Gastrocnemius medialis (tissue), 4 donors: ENCODE measurements at regions not wholly inside any gene's neighbourhood (a gene's known extent, or its start where the extent isn't known, plus 50 kb on each side); places are given as distances from the start of the nearest gene placed in this dataset.

Experiments
- ATAC-seq, 2 donors: fragments of 150-250 bp; one replicate each; pipeline ENCODE4 v1.9.1; 2016
- DNase-seq, 2 donors: peaks; one replicate each; pipeline ENCODE4 v3.0.0-alpha.2; 2019
- H3K27ac ChIP-seq, 4 donors: fragments of 200-600 bp; sonication (generic); 1 replicate in 1 of 4; 2 replicates in 3 of 4; pipeline ENCODE4 v1.5.1; 2016 to 2018; ENCODE audit warnings: mild to moderate bottlenecking in 2 of 4, moderate library complexity in 1 of 4
- H3K27me3 ChIP-seq, 3 donors: fragments of 200-600 bp; sonication (generic) in 2 of 3; 1 replicate in 1 of 3; 2 replicates in 2 of 3; pipeline versions ENCODE4 v1.5.1 to v1.6.0; 2016 to 2019; ENCODE audit warnings: mild to moderate bottlenecking in 1 of 3, moderate library complexity in 1 of 3
- H3K36me3 ChIP-seq, 2 donors: fragments of 200-600 bp; sonication (generic) in 1 of 2; one replicate each; pipeline ENCODE4 v1.5.1; 2017 to 2018
- H3K4me1 ChIP-seq, 2 donors: fragments of 200-600 bp; sonication (generic) in 1 of 2; one replicate each; pipeline ENCODE4 v1.5.1; 2016 to 2017; ENCODE audit warnings: mild to moderate bottlenecking in 2 of 2
- H3K4me3 ChIP-seq, 4 donors: fragments of 200-600 bp; sonication (generic) in 3 of 4; 1 replicate in 1 of 4; 2 replicates in 3 of 4; pipeline ENCODE4 v1.5.1; 2016 to 2019; ENCODE audit warnings: mild to moderate bottlenecking in 2 of 4
- H3K9me3 ChIP-seq, 3 donors: fragments of 200-600 bp; sonication (generic) in 2 of 3; 1 replicate in 1 of 3; 2 replicates in 2 of 3; pipeline ENCODE4 v1.5.1; 2016 to 2019
- POLR2A ChIP-seq, 2 donors: fragments of 450-650 bp; IDR thresholded peaks; one replicate each; pipeline ENCODE4 v1.6.1; 2017; ENCODE audit warnings: antibody characterized with exemption in 2 of 2, mild to moderate bottlenecking in 2 of 2, moderate library complexity in 2 of 2
- in situ Hi-C, 4 donors: fragments of 200-750 bp; cut with MboI; loops; one replicate each; pipeline versions ENCODE4 v1.15.0 to v1.8.0; 2017; ENCODE audit warnings: low sequenced_read_pairs in 4 of 4
- intact Hi-C: fragments of 100-400 bp; cut with DNase I; formaldehyde crosslinking; loops from one replicate; pipeline ENCODE4 v1.15.1; 2023; ENCODE audit warnings: low total_unique reads
- TF ChIP-seq, protein P1 (sequence below), 5 experiments: fragments of 450-650 bp in 3 of 5; fragments of 200-600 bp in 2 of 5; sonication (generic) in 2 of 5; IDR thresholded peaks in 4 of 5; conservative IDR thresholded peaks in 1 of 5; 1 replicate in 4 of 5; 2 replicates in 1 of 5; pipeline ENCODE4 v1.5.1; 2016 to 2019; ENCODE audit warnings: antibody characterized with exemption in 5 of 5, mild to moderate bottlenecking in 3 of 5, moderate library complexity in 3 of 5

DNA sequence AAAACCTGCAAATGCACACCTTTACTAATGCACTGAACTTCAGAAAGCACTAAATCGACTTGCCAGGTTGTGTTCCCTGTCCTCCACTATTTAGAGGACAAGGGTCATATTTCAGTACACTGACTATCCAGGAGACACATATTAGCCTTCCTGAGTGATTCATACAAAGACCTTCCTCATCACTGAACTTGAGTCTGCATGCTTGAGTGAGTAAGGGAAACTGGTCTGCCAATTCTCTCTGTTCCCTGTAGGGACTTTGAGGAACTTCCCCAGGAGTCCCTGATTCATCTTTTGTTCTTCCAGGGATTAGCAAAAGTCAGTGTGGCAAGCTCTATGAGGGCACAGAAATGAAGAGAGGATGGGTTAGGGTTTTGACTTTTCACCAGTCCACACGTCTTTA is 565.9 kb downstream of the PDCD6IP start:
- Histone ChIP-seq H3K27ac (no peak overlapping the region), H3K27me3 (no peaks in the 10 kb centered on the region), H3K4me3 (no peak overlapping the region), H3K9me3 (no peaks in the 10 kb centered on the region), H3K4me1 (no peaks in the 10 kb centered on the region), H3K36me3 (no peaks in the 10 kb centered on the region)
- in situ Hi-C loops (no loop called here), intact Hi-C loops (no loop called here)
- TF ChIP-seq POLR2A (IDR thresholded peaks at IDR 0.05), result no peak
- TF ChIP-seq, protein P1, sequence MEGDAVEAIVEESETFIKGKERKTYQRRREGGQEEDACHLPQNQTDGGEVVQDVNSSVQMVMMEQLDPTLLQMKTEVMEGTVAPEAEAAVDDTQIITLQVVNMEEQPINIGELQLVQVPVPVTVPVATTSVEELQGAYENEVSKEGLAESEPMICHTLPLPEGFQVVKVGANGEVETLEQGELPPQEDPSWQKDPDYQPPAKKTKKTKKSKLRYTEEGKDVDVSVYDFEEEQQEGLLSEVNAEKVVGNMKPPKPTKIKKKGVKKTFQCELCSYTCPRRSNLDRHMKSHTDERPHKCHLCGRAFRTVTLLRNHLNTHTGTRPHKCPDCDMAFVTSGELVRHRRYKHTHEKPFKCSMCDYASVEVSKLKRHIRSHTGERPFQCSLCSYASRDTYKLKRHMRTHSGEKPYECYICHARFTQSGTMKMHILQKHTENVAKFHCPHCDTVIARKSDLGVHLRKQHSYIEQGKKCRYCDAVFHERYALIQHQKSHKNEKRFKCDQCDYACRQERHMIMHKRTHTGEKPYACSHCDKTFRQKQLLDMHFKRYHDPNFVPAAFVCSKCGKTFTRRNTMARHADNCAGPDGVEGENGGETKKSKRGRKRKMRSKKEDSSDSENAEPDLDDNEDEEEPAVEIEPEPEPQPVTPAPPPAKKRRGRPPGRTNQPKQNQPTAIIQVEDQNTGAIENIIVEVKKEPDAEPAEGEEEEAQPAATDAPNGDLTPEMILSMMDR (IDR thresholded peaks at IDR 0.05 in 4 of 5, conservative IDR thresholded peaks at IDR 0.05 in 1 of 5), result no peak
- DNase-seq, result no peak
- ATAC-seq, result no peak

DNA sequence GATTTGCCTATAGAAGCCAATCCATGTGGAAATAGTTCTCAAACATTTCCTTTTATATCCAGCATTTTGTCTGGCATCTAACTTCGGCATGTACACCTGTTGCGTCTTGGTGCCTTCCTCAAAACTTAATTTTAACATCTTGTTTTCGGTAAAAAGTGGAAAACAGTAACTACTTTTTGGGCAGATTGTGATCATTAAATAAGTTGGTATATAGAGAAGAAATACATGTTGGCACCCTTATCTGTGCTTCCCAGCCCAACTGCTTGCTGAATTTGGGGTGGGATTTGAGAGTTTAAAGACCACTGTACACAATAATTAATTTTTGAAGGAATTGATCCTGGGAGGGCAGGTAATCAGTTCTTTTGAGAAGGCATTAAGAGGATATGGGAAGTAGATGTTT is 566.8 kb downstream of the PDCD6IP start:
- Histone ChIP-seq H3K36me3 (no peaks in the 10 kb centered on the region), H3K27ac (no peak overlapping the region), H3K9me3 (no peaks in the 10 kb centered on the region), H3K4me1 (no peaks in the 10 kb centered on the region), H3K4me3 (no peak overlapping the region), H3K27me3 (no peaks in the 10 kb centered on the region)
- DNase-seq (no peak), ATAC-seq (no peak)
- intact Hi-C loops, result no loop called here
- TF ChIP-seq, protein P1 (IDR thresholded peaks at IDR 0.05 in 4 of 5, conservative IDR thresholded peaks at IDR 0.05 in 1 of 5), result no peak
- TF ChIP-seq POLR2A (IDR thresholded peaks at IDR 0.05), result no peak
- in situ Hi-C loops, result no loop called here

DNA sequence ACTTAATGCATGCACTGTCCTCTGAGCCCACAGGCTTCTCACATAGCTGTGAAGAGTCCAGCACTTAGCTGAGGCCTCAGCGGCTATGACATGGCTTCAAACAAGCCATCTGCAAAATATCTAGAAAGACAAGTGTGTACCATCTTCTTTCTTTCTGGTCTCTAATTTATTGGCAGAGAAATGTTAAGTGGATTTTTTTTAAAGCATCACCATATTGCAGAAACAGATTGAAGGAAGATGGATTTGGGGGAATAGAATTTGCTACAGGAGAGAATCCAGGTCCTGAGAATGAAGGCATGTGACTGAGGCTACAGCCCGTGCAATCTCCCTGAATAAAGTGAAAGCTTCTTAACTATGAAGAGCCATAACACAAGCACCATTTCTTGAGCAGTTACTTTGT is 567.3 kb downstream of the PDCD6IP start:
- no peak for TF ChIP-seq POLR2A (IDR thresholded peaks at IDR 0.05)
- TF ChIP-seq, protein P1 (IDR thresholded peaks at IDR 0.05 in 4 of 5, conservative IDR thresholded peaks at IDR 0.05 in 1 of 5), result no peak
- no peak overlapping the region for H3K4me3 ChIP-seq
- DNase-seq (no peak), ATAC-seq (no peak)
- in situ Hi-C loops, result no loop called here
- intact Hi-C loops, result no loop called here
- H3K27me3 ChIP-seq, result no peaks in the 10 kb centered on the region
- H3K27ac ChIP-seq, result no peak overlapping the region
- no peaks in the 10 kb centered on the region for H3K4me1 ChIP-seq
- H3K36me3 ChIP-seq, result no peaks in the 10 kb centered on the region
- H3K9me3 ChIP-seq, result no peaks in the 10 kb centered on the region

DNA sequence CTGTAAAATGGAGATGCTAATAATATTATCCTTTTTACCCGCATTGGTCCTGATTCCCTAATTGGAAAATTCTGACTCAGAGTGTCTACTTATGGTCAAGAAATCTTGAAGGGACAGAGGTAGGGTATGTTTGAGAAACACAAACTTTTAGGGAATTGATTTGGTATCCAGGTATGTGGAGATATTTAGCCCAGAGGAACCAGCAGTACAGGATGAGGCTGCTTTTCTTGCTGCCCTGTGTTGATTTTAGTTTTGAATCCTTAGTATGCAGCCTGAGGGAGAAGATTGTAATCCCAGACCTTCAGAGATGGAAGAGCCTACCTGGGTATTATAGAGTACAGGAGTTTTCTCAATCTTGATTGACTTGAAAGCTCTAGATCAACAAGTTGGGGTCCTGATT is 569.1 kb downstream of the PDCD6IP start:
- DNase-seq (no peak), ATAC-seq (no peak)
- Histone ChIP-seq H3K27ac (no peak overlapping the region), H3K9me3 (no peaks in the 10 kb centered on the region), H3K27me3 (no peaks in the 10 kb centered on the region), H3K4me1 (no peaks in the 10 kb centered on the region), H3K4me3 (no peak overlapping the region), H3K36me3 (no peaks in the 10 kb centered on the region)
- no peak for TF ChIP-seq POLR2A (IDR thresholded peaks at IDR 0.05)
- TF ChIP-seq, protein P1 (IDR thresholded peaks at IDR 0.05 in 4 of 5, conservative IDR thresholded peaks at IDR 0.05 in 1 of 5), result no peak
- in situ Hi-C loops, result no loop called here
- intact Hi-C loops, result no loop called here

DNA sequence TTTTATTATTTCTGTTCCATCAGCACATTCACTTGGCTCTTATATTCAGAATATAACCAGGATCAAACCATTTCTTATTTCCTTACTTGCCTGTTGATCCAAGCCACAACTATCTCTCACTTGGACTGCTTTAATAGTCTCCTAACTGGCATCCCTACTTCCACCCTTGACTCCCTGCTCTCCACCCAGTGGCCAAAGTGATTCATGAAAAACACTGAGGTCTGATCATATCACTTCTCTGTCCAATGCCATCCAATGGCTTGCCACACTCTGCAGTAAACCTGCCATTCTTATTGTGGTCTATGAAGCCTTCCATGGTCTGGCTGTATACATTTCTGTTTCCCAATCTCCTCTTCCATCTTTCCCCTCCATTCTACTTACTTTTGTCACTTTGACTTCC is 576.1 kb downstream of the PDCD6IP start:
- in situ Hi-C loops, result no loop called here
- Histone ChIP-seq H3K4me1 (no peaks in the 10 kb centered on the region), H3K27me3 (no peaks in the 10 kb centered on the region), H3K27ac (no peak overlapping the region), H3K36me3 (no peaks in the 10 kb centered on the region), H3K4me3 (no peak overlapping the region), H3K9me3 (no peaks in the 10 kb centered on the region)
- intact Hi-C loops, result no loop called here
- DNase-seq (no peak), ATAC-seq (no peak)
- TF ChIP-seq POLR2A (IDR thresholded peaks at IDR 0.05), result no peak
- TF ChIP-seq, protein P1 (IDR thresholded peaks at IDR 0.05 in 4 of 5, conservative IDR thresholded peaks at IDR 0.05 in 1 of 5), result no peak
